Activated naive CD8-positive, alpha-beta T cell treated with anti-CD3 and anti-CD28 coated beads, Interleukin-2, amount 50 U/mL, for 24 hours (primary cell): ENCODE measurements at regions not wholly inside any gene's neighbourhood (a gene's known extent, or its start where the extent isn't known, plus 50 kb on each side); places are given as distances from the start of the nearest gene placed in this dataset.

Experiments used
- ATAC-seq: fragments of 150-1000 bp; cut with Tn5 transposase; one replicate; pipeline ENCODE4 v1.10.0; 2021
- DNase-seq: peaks from one replicate; pipeline ENCODE4 v3.0.0; 2021
- H3K27ac Mint-ChIP-seq: one replicate; pipeline ENCODE4 v1.8.0; 2021; ENCODE audit warnings: mild to moderate bottlenecking, mixed read lengths
- H3K27me3 Mint-ChIP-seq: one replicate; pipeline ENCODE4 v1.8.0; 2021; ENCODE audit warnings: mixed read lengths
- H3K36me3 Mint-ChIP-seq: one replicate; pipeline ENCODE4 v1.8.0; 2021; ENCODE audit warnings: low read depth, mixed read lengths
- H3K4me1 Mint-ChIP-seq: one replicate; pipeline ENCODE4 v1.8.0; 2021; ENCODE audit warnings: mixed read lengths
- H3K4me3 Mint-ChIP-seq: one replicate; pipeline ENCODE4 v1.8.0; 2021; ENCODE audit warnings: mild to moderate bottlenecking, moderate library complexity, mixed read lengths
- H3K9me3 Mint-ChIP-seq: one replicate; pipeline ENCODE4 v1.8.0; 2021; ENCODE audit warnings: mixed read lengths

- no peak overlapping the region for H3K4me3 Mint-ChIP-seq
- peaks cover 39% of the 10 kb centered on the region for H3K9me3 Mint-ChIP-seq
- H3K27ac Mint-ChIP-seq = no peak overlapping the region
Observed at GRCh38 chr7:46963719-46964118, 618.2 kb downstream of the TNS3 start.

GRCh38 chr7:46960970-46961369 is 620.9 kb downstream of the TNS3 start:
- Mint-ChIP-seq H3K36me3 (no peaks in the 10 kb centered on the region), H3K9me3 (peaks cover 35% of the 10 kb centered on the region)
- no peak for DNase-seq

More at GRCh38 chr7:46963719-46964118, 618.2 kb downstream of the TNS3 start:
- DNase-seq (no peak), ATAC-seq (no peak)
- Mint-ChIP-seq H3K27me3 (no peaks in the 10 kb centered on the region), H3K4me1 (no peaks in the 10 kb centered on the region), H3K36me3 (no peaks in the 10 kb centered on the region)

GRCh38 chr7:46957195-46957594 is 624.7 kb downstream of the TNS3 start:
- H3K27me3 Mint-ChIP-seq = no peaks in the 10 kb centered on the region
- no peak overlapping the region for H3K27ac Mint-ChIP-seq
- no peaks in the 10 kb centered on the region for H3K36me3 Mint-ChIP-seq
- no peaks in the 10 kb centered on the region for H3K4me1 Mint-ChIP-seq
- H3K9me3 Mint-ChIP-seq = peaks cover 7% of the 10 kb centered on the region
- no peak for DNase-seq
- no peak for ATAC-seq
- H3K4me3 Mint-ChIP-seq = no peak overlapping the region

More at GRCh38 chr7:46960970-46961369, 620.9 kb downstream of the TNS3 start:
- Mint-ChIP-seq H3K27ac (no peak overlapping the region), H3K4me3 (no peak overlapping the region), H3K4me1 (no peaks in the 10 kb centered on the region), H3K27me3 (no peaks in the 10 kb centered on the region)
- ATAC-seq = no peak

GRCh38 chr7:46955531-46955930 is 626.4 kb downstream of the TNS3 start:
- H3K27ac Mint-ChIP-seq = no peak overlapping the region
- ATAC-seq (no peak), DNase-seq (no peak)
- H3K9me3 Mint-ChIP-seq = peaks cover 9% of the 10 kb centered on the region
- no peaks in the 10 kb centered on the region for H3K4me1 Mint-ChIP-seq
- no peaks in the 10 kb centered on the region for H3K27me3 Mint-ChIP-seq
- H3K36me3 Mint-ChIP-seq = no peaks in the 10 kb centered on the region
- no peak overlapping the region for H3K4me3 Mint-ChIP-seq

GRCh38 chr7:46954181-46954580 is 627.7 kb downstream of the TNS3 start:
- H3K4me3 Mint-ChIP-seq = no peak overlapping the region
- no peak overlapping the region for H3K27ac Mint-ChIP-seq
- no peak for DNase-seq
- no peaks in the 10 kb centered on the region for H3K4me1 Mint-ChIP-seq
- no peaks in the 10 kb centered on the region for H3K36me3 Mint-ChIP-seq
- no peaks in the 10 kb centered on the region for H3K27me3 Mint-ChIP-seq
- no peak for ATAC-seq
- H3K9me3 Mint-ChIP-seq = peaks cover 13% of the 10 kb centered on the region

GRCh38 chr7:46953008-46953407 is 628.9 kb downstream of the TNS3 start:
- Mint-ChIP-seq H3K4me1 (no peaks in the 10 kb centered on the region), H3K27me3 (no peaks in the 10 kb centered on the region), H3K9me3 (peaks cover 8% of the 10 kb centered on the region), H3K27ac (no peak overlapping the region), H3K4me3 (no peak overlapping the region), H3K36me3 (no peaks in the 10 kb centered on the region)
- ATAC-seq (no peak), DNase-seq (no peak)

GRCh38 chr7:46949270-46949931 is 632.5 kb downstream of the TNS3 start:
- H3K9me3 Mint-ChIP-seq = peaks cover 7% of the 10 kb centered on the region
- no peak overlapping the region for H3K27ac Mint-ChIP-seq
- H3K36me3 Mint-ChIP-seq = no peaks in the 10 kb centered on the region
- H3K27me3 Mint-ChIP-seq = no peaks in the 10 kb centered on the region
- H3K4me3 Mint-ChIP-seq = no peak overlapping the region
- ATAC-seq (no peak), DNase-seq (no peak)
- no peaks in the 10 kb centered on the region for H3K4me1 Mint-ChIP-seq

GRCh38 chr7:46948716-46949115 is 633.2 kb downstream of the TNS3 start:
- H3K27ac Mint-ChIP-seq = no peak overlapping the region
- H3K27me3 Mint-ChIP-seq = no peaks in the 10 kb centered on the region
- no peak for ATAC-seq
- H3K36me3 Mint-ChIP-seq = no peaks in the 10 kb centered on the region
- H3K4me3 Mint-ChIP-seq = no peak overlapping the region
- DNase-seq = no peak
- H3K4me1 Mint-ChIP-seq = no peaks in the 10 kb centered on the region
- H3K9me3 Mint-ChIP-seq = peaks cover 7% of the 10 kb centered on the region

GRCh38 chr7:46945328-46945727 is 636.6 kb downstream of the TNS3 start:
- Mint-ChIP-seq H3K27me3 (no peaks in the 10 kb centered on the region), H3K4me3 (no peak overlapping the region), H3K9me3 (peaks cover 2% of the 10 kb centered on the region), H3K36me3 (no peaks in the 10 kb centered on the region), H3K27ac (no peak overlapping the region), H3K4me1 (no peaks in the 10 kb centered on the region)
- no peak for ATAC-seq
- no peak for DNase-seq

- Mint-ChIP-seq H3K4me1 (no peaks in the 10 kb centered on the region), H3K27me3 (no peaks in the 10 kb centered on the region), H3K9me3 (no peaks in the 10 kb centered on the region), H3K4me3 (no peak overlapping the region), H3K27ac (no peak overlapping the region), H3K36me3 (no peaks in the 10 kb centered on the region)
- DNase-seq (no peak), ATAC-seq (no peak)
Observed at GRCh38 chr7:46943996-46944395, 637.9 kb downstream of the TNS3 start.

- H3K36me3 Mint-ChIP-seq = no peaks in the 10 kb centered on the region
- no peaks in the 10 kb centered on the region for H3K4me1 Mint-ChIP-seq
- DNase-seq (no peak), ATAC-seq (no peak)
- H3K9me3 Mint-ChIP-seq = peaks cover 6% of the 10 kb centered on the region
- H3K27me3 Mint-ChIP-seq = no peaks in the 10 kb centered on the region
- no peak overlapping the region for H3K4me3 Mint-ChIP-seq
- no peak overlapping the region for H3K27ac Mint-ChIP-seq
Observed at GRCh38 chr7:46942574-46942973, 639.3 kb downstream of the TNS3 start.

- Mint-ChIP-seq H3K27ac (no peak overlapping the region), H3K4me3 (no peak overlapping the region), H3K27me3 (no peaks in the 10 kb centered on the region), H3K4me1 (no peaks in the 10 kb centered on the region), H3K9me3 (peaks cover 6% of the 10 kb centered on the region), H3K36me3 (no peaks in the 10 kb centered on the region)
- no peak for DNase-seq
- no peak for ATAC-seq
Observed at GRCh38 chr7:46940178-46940577, 641.7 kb downstream of the TNS3 start.

GRCh38 chr7:46939558-46939957 is 642.4 kb downstream of the TNS3 start:
- ATAC-seq (no peak), DNase-seq (no peak)
- H3K27ac Mint-ChIP-seq = no peak overlapping the region
- H3K27me3 Mint-ChIP-seq = no peaks in the 10 kb centered on the region
- no peaks in the 10 kb centered on the region for H3K4me1 Mint-ChIP-seq
- H3K4me3 Mint-ChIP-seq = no peak overlapping the region
- H3K9me3 Mint-ChIP-seq = peaks cover 6% of the 10 kb centered on the region
- no peaks in the 10 kb centered on the region for H3K36me3 Mint-ChIP-seq

GRCh38 chr7:46939089-46939488 is 642.8 kb downstream of the TNS3 start:
- H3K27me3 Mint-ChIP-seq = no peaks in the 10 kb centered on the region
- no peaks in the 10 kb centered on the region for H3K4me1 Mint-ChIP-seq
- no peak overlapping the region for H3K4me3 Mint-ChIP-seq
- H3K27ac Mint-ChIP-seq = no peak overlapping the region
- DNase-seq (no peak), ATAC-seq (no peak)
- H3K36me3 Mint-ChIP-seq = no peaks in the 10 kb centered on the region
- peaks cover 10% of the 10 kb centered on the region for H3K9me3 Mint-ChIP-seq

- no peak for ATAC-seq
- no peak for DNase-seq
- H3K27ac Mint-ChIP-seq = no peak overlapping the region
- no peak overlapping the region for H3K4me3 Mint-ChIP-seq
- H3K9me3 Mint-ChIP-seq = peaks cover 10% of the 10 kb centered on the region
- no peaks in the 10 kb centered on the region for H3K27me3 Mint-ChIP-seq
- H3K4me1 Mint-ChIP-seq = no peaks in the 10 kb centered on the region
- H3K36me3 Mint-ChIP-seq = no peaks in the 10 kb centered on the region
Observed at GRCh38 chr7:46937826-46938225, 644.1 kb downstream of the TNS3 start.
